HEK293 (cell line): ENCODE measurements at regions not wholly inside any gene's neighbourhood (a gene's known extent, or its start where the extent isn't known, plus 50 kb on each side); places are given as distances from the start of the nearest gene placed in this dataset.

Experiments used
- CTCF ChIA-PET: fragments of 350-600 bp; formaldehyde crosslinking; extraction: SDS; loops from one replicate; lab custom pipeline; 2021; ENCODE audit warnings: antibody characterized with exemption; lab: Yijun Ruan, JAX
- POLR2A ChIA-PET: fragments of 300-600 bp; formaldehyde crosslinking; extraction: SDS; loops from one replicate; lab custom pipeline; 2020; ENCODE audit warnings: antibody characterized with exemption, inconsistent platforms; lab: Yijun Ruan, JAX
- H3K27ac ChIP-seq: fragments of 200-500 bp; sonication (Bioruptor generic); 2 replicates; pipeline ENCODE4 v1.5.1; 2014; ENCODE audit warnings: low read depth, low read length, control low read depth, inconsistent platforms; ENCODE audit errors: extremely low read depth
- H3K36me3 ChIP-seq, 2 experiments: fragments of 200-500 bp in 1 of 2; sonication (Bioruptor generic) in 1 of 2; 1 replicate in 1 of 2; 2 replicates in 1 of 2; pipeline ENCODE4 v1.5.1; 2014 to 2017; ENCODE audit warnings: inconsistent platforms in 2 of 2, low read length in 2 of 2; ENCODE audit not compliant: control insufficient read depth in 2 of 2, insufficient read depth in 1 of 2
- H3K4me1 ChIP-seq: fragments of 200-500 bp; sonication (Bioruptor generic); 2 replicates; pipeline ENCODE4 v1.5.1; 2014; ENCODE audit warnings: mild to moderate bottlenecking, low read length, inconsistent platforms; ENCODE audit not compliant: control insufficient read depth, insufficient read depth
- H3K4me3 ChIP-seq: 2 replicates; pipeline ENCODE4 v1.5.1; 2011; ENCODE audit warnings: low read depth, mild to moderate bottlenecking, control low read depth, low read length, moderate library complexity
- H3K9me3 ChIP-seq: fragments of 200-500 bp; sonication (Bioruptor generic); 2 replicates; pipeline ENCODE4 v1.5.1; 2014; ENCODE audit warnings: low read depth, low read length, inconsistent platforms; ENCODE audit not compliant: control insufficient read depth, insufficient read depth
- EGR2 ChIP-seq: fragments of 450-650 bp; formaldehyde crosslinking; IDR thresholded peaks from 2 replicates; pipeline ENCODE4 v1.5.1; 2016; ENCODE audit warnings: low read depth, missing biosample characterization, missing genetic modification characterization
- IKZF3 ChIP-seq: fragments of 450-650 bp; IDR thresholded peaks from 2 replicates; pipeline ENCODE4 v1.5.0; 2018; ENCODE audit warnings: missing biosample characterization, mild to moderate bottlenecking, missing genetic modification characterization, moderate library complexity
- WT1 ChIP-seq: fragments of 450-650 bp; formaldehyde crosslinking; IDR thresholded peaks from 2 replicates; pipeline ENCODE4 v1.5.1; 2016; ENCODE audit warnings: missing biosample characterization, missing genetic modification characterization
- ZBTB20 ChIP-seq: fragments of 450-650 bp; formaldehyde crosslinking; IDR thresholded peaks from 2 replicates; pipeline ENCODE4 v1.5.1; 2016; ENCODE audit warnings: missing biosample characterization, missing genetic modification characterization
- ZNF146 ChIP-seq: fragments of 450-650 bp; formaldehyde crosslinking; IDR thresholded peaks from 2 replicates; pipeline ENCODE4 v1.5.1; 2016; ENCODE audit warnings: missing biosample characterization, missing genetic modification characterization
- ZNF24 ChIP-seq: fragments of 450-650 bp; formaldehyde crosslinking; IDR thresholded peaks from 2 replicates; pipeline ENCODE4 v1.5.1; 2016; ENCODE audit warnings: missing biosample characterization, missing genetic modification characterization
- ZNF350 ChIP-seq: fragments of 450-650 bp; formaldehyde crosslinking; IDR thresholded peaks from 2 replicates; pipeline ENCODE4 v1.5.0; 2017; ENCODE audit warnings: missing biosample characterization, mild to moderate bottlenecking, missing genetic modification characterization
- ZNF433 ChIP-seq: fragments of 450-650 bp; formaldehyde crosslinking; IDR thresholded peaks from 2 replicates; pipeline ENCODE4 v1.5.1; 2016; ENCODE audit warnings: missing biosample characterization, missing genetic modification characterization, low read depth
- ZNF600 ChIP-seq: fragments of 450-650 bp; formaldehyde crosslinking; IDR thresholded peaks from 2 replicates; pipeline ENCODE4 v1.5.1; 2016; ENCODE audit warnings: missing biosample characterization, missing genetic modification characterization
- ZNF626 ChIP-seq: fragments of 450-650 bp; sonication (Bioruptor Pico); formaldehyde crosslinking; IDR thresholded peaks from 2 replicates; pipeline ENCODE4 v1.5.1; 2018; ENCODE audit warnings: missing biosample characterization, missing genetic modification characterization, inconsistent platforms
- ZNF701 ChIP-seq: fragments of 450-650 bp; formaldehyde crosslinking; IDR thresholded peaks from 2 replicates; pipeline ENCODE4 v1.5.1; 2016; ENCODE audit warnings: missing biosample characterization, missing genetic modification characterization
- ZNF785 ChIP-seq: fragments of 450-650 bp; formaldehyde crosslinking; IDR thresholded peaks from 2 replicates; pipeline ENCODE4 v1.5.1; 2016; ENCODE audit warnings: missing biosample characterization, missing genetic modification characterization
- TF ChIP-seq, protein P1 (sequence below): fragments of 450-650 bp; formaldehyde crosslinking; IDR thresholded peaks from 2 replicates; pipeline ENCODE4 v1.5.1; 2016; ENCODE audit warnings: missing biosample characterization, missing genetic modification characterization, borderline replicate concordance
- TF ChIP-seq, protein P2 (sequence below): fragments of 450-650 bp; formaldehyde crosslinking; IDR thresholded peaks from 2 replicates; pipeline ENCODE4 v1.5.1; 2016; ENCODE audit warnings: missing biosample characterization, missing genetic modification characterization, low read depth
- TF ChIP-seq, protein P3 (sequence below): fragments of 450-650 bp; formaldehyde crosslinking; IDR thresholded peaks from 2 replicates; pipeline ENCODE4 v1.5.1; 2016; ENCODE audit warnings: missing biosample characterization, missing genetic modification characterization
- TF ChIP-seq, protein P4 (sequence below): fragments of 450-650 bp; formaldehyde crosslinking; IDR thresholded peaks from 2 replicates; pipeline ENCODE4 v1.5.1; 2016; ENCODE audit warnings: missing biosample characterization, missing genetic modification characterization
- TF ChIP-seq, protein P5 (sequence below): fragments of 450-650 bp; formaldehyde crosslinking; IDR thresholded peaks from 2 replicates; pipeline ENCODE4 v1.5.1; 2017; ENCODE audit warnings: missing biosample characterization, missing genetic modification characterization

DNA sequence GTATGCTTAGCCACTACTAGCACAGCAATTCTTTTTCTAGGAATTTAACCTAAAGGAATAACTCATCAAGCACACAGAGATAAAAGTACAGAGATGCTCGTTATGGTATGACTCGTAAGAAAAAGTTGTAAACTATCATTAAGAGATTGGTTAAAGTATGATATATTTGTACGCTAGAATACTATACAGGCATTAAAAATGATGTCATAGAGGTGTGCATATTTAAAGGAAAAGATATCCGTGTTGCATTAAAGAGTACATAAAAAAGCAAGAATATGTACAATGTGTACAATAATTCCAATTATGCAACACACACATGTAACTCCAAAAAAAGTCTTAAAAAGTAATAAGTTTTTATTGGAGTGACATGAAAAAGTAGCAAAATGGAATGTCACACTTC lies 54.5 kb upstream of the PALM2AKAP2 start:
- TF ChIP-seq, protein P1, sequence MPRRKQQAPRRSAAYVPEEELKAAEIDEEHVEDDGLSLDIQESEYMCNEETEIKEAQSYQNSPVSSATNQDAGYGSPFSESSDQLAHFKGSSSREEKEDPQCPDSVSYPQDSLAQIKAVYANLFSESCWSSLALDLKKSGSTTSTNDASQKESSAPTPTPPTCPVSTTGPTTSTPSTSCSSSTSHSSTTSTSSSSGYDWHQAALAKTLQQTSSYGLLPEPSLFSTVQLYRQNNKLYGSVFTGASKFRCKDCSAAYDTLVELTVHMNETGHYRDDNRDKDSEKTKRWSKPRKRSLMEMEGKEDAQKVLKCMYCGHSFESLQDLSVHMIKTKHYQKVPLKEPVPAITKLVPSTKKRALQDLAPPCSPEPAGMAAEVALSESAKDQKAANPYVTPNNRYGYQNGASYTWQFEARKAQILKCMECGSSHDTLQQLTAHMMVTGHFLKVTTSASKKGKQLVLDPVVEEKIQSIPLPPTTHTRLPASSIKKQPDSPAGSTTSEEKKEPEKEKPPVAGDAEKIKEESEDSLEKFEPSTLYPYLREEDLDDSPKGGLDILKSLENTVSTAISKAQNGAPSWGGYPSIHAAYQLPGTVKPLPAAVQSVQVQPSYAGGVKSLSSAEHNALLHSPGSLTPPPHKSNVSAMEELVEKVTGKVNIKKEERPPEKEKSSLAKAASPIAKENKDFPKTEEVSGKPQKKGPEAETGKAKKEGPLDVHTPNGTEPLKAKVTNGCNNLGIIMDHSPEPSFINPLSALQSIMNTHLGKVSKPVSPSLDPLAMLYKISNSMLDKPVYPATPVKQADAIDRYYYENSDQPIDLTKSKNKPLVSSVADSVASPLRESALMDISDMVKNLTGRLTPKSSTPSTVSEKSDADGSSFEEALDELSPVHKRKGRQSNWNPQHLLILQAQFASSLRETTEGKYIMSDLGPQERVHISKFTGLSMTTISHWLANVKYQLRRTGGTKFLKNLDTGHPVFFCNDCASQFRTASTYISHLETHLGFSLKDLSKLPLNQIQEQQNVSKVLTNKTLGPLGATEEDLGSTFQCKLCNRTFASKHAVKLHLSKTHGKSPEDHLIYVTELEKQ (tag by site-specific recombination), result no peak
- TF ChIP-seq IKZF3 (tag by site-specific recombination) (no peak), ZNF350 (no peak), ZNF600 (no peak), ZNF701 (tag by site-specific recombination) (no peak), ZNF433 (tag by site-specific recombination) (no peak), ZNF785 (no peak), WT1 (tag by site-specific recombination) (no peak), ZNF626 (tag by site-specific recombination) (no peak), ZBTB20 (tag by site-specific recombination) (no peak), EGR2 (tag by site-specific recombination) (no peak), ZNF24 (tag by site-specific recombination) (no peak), ZNF146 (tag by site-specific recombination) (peak; percentile 79)
- TF ChIP-seq, protein P2, sequence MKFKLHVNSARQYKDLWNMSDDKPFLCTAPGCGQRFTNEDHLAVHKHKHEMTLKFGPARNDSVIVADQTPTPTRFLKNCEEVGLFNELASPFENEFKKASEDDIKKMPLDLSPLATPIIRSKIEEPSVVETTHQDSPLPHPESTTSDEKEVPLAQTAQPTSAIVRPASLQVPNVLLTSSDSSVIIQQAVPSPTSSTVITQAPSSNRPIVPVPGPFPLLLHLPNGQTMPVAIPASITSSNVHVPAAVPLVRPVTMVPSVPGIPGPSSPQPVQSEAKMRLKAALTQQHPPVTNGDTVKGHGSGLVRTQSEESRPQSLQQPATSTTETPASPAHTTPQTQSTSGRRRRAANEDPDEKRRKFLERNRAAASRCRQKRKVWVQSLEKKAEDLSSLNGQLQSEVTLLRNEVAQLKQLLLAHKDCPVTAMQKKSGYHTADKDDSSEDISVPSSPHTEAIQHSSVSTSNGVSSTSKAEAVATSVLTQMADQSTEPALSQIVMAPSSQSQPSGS (tag by site-specific recombination), result peak; percentile 63; the same call in 1 of the 2 replicates
- TF ChIP-seq, protein P3, sequence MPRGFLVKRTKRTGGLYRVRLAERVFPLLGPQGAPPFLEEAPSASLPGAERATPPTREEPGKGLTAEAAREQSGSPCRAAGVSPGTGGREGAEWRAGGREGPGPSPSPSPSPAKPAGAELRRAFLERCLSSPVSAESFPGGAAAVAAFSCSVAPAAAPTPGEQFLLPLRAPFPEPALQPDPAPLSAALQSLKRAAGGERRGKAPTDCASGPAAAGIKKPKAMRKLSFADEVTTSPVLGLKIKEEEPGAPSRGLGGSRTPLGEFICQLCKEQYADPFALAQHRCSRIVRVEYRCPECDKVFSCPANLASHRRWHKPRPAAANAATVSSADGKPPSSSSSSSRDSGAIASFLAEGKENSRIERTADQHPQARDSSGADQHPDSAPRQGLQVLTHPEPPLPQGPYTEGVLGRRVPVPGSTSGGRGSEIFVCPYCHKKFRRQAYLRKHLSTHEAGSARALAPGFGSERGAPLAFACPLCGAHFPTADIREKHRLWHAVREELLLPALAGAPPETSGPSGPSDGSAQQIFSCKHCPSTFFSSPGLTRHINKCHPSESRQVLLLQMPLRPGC (tag by site-specific recombination), result no peak
- TF ChIP-seq, protein P4, sequence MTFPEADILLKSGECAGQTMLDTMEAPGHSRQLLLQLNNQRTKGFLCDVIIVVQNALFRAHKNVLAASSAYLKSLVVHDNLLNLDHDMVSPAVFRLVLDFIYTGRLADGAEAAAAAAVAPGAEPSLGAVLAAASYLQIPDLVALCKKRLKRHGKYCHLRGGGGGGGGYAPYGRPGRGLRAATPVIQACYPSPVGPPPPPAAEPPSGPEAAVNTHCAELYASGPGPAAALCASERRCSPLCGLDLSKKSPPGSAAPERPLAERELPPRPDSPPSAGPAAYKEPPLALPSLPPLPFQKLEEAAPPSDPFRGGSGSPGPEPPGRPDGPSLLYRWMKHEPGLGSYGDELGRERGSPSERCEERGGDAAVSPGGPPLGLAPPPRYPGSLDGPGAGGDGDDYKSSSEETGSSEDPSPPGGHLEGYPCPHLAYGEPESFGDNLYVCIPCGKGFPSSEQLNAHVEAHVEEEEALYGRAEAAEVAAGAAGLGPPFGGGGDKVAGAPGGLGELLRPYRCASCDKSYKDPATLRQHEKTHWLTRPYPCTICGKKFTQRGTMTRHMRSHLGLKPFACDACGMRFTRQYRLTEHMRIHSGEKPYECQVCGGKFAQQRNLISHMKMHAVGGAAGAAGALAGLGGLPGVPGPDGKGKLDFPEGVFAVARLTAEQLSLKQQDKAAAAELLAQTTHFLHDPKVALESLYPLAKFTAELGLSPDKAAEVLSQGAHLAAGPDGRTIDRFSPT (tag by site-specific recombination), result no peak
- TF ChIP-seq, protein P5, sequence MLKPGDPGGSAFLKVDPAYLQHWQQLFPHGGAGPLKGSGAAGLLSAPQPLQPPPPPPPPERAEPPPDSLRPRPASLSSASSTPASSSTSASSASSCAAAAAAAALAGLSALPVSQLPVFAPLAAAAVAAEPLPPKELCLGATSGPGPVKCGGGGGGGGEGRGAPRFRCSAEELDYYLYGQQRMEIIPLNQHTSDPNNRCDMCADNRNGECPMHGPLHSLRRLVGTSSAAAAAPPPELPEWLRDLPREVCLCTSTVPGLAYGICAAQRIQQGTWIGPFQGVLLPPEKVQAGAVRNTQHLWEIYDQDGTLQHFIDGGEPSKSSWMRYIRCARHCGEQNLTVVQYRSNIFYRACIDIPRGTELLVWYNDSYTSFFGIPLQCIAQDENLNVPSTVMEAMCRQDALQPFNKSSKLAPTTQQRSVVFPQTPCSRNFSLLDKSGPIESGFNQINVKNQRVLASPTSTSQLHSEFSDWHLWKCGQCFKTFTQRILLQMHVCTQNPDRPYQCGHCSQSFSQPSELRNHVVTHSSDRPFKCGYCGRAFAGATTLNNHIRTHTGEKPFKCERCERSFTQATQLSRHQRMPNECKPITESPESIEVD (tag by site-specific recombination), result no peak
- TF ChIP-seq, all 188 proteins: peak for 2
- Histone ChIP-seq H3K27ac (no peak overlapping the region), H3K4me1 (peaks cover 13% of the 10 kb centered on the region), H3K36me3 (no peaks in the 10 kb centered on the region), H3K4me3 (no peak overlapping the region), H3K9me3 (no peaks in the 10 kb centered on the region)
- ChIA-PET POLR2A (no interaction called here), CTCF (interaction anchor here (1.1 kb wide), 1 partner anchor 162 kb away, joined by 3 read pairs; no protein-coding TSS in a partner anchor)
